Fibroblast of skin of right quadriceps (primary cell): ENCODE measurements at regions not wholly inside any gene's neighbourhood (a gene's known extent, or its start where the extent isn't known, plus 50 kb on each side); places are given as distances from the start of the nearest gene placed in this dataset.
A peak's percentile ranks its signal among the peaks of the same experiment; 100 is the strongest.

ENCODE experiments used
- DNase-seq: peaks from one replicate; pipeline ENCODE4 v3.0.0-alpha.2; 2013

GRCh38 chr9:88077071-88077617 is 61.1 kb downstream of the SPATA31C2 start:
- no peak for DNase-seq

GRCh38 chr9:88076286-88077070 is 61.8 kb downstream of the SPATA31C2 start:
- peak; percentile 74 for DNase-seq

GRCh38 chr9:88075966-88076285 is 62.3 kb downstream of the SPATA31C2 start:
- DNase-seq: no peak

GRCh38 chr9:88075506-88075905 is 62.8 kb downstream of the SPATA31C2 start:
- no peak for DNase-seq

DNA sequence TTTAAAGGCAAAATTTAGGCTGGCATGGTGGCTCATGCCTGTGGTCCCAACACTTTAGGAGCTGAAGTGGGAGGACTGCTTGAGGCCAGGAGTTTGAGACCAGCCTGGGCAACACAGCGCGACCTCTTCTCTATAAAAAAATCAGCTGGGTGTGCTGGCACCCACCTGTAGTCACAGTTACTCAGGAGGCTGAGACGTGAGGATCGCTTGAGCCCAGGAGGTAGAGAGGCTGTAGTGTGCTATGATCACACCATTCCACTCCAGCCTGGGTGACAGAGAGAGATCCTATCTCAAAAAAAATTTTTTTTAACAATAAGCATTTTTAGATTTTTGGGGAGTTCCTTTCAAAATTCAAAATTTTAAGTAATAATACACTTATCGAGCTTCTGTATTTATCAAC is 63.3 kb downstream of the SPATA31C2 start:
- DNase-seq: no peak

GRCh38 chr9:88072831-88073375 is 65.4 kb downstream of the SPATA31C2 start:
- no peak for DNase-seq

- no peak for DNase-seq
Observed at GRCh38 chr9:88071331-88071730, 66.9 kb downstream of the SPATA31C2 start.

GRCh38 chr9:88065619-88066018 is 72.7 kb downstream of the SPATA31C2 start:
- no peak for DNase-seq

- DNase-seq: no peak
Observed at GRCh38 chr9:88064554-88064953, 73.7 kb downstream of the SPATA31C2 start.

GRCh38 chr9:88060746-88061145 is 77.5 kb downstream of the SPATA31C2 start:
- DNase-seq: no peak

- no peak for DNase-seq
Observed at GRCh38 chr9:88059469-88059868, 78.8 kb downstream of the SPATA31C2 start.

DNA sequence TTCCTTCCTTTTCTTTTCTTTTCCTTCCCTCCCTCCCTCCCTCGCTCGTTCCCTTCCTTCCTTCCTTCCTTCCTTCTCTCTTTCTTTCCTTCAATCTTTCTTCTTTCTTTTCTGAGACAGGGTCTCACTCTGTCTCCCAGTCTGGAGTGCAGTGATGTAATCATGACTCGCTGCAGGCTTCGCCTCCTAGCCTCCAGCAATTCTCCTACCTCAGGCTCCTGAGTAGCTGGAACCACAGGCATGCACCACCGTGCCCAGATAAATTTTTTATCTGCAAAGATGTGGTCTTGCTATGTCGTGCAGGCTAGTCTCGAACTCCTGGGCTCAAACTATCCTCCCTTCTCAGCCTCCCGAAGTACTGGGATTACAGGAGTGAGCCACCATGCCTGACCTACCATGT is 81.4 kb downstream of the SPATA31C2 start:
- DNase-seq: peak; percentile 68

DNA sequence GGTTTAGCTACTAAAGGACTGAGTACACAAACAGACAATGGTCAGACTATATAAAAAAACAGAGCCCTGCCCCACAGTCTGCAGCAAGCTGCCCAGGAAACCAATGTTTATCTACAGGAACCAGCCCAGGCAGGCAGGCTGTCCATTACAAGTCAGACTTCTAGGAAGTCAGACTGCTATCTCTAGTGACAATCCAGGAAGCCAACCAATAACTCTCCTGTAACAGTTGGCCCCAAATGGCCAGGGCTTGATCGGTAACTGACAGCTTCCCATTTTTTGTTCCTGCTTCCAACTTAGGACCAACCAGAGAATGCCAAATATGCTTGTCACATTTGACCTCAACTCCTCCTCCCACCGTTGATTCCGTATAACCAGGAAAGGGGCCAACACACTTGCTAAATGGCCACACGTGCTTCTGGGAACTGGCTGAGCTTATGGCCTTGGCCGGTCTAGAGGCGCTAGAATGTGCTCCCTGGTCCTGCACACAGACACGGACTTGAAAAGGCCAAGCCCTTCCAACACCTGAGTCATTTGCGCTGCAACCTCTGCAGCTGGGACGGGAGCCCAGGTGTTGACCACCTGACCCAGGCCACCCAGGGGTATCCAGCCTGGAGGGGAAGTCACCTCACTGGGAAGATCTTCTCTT is 79.6 kb upstream of the CDK20 start:
- no peak for DNase-seq

DNA sequence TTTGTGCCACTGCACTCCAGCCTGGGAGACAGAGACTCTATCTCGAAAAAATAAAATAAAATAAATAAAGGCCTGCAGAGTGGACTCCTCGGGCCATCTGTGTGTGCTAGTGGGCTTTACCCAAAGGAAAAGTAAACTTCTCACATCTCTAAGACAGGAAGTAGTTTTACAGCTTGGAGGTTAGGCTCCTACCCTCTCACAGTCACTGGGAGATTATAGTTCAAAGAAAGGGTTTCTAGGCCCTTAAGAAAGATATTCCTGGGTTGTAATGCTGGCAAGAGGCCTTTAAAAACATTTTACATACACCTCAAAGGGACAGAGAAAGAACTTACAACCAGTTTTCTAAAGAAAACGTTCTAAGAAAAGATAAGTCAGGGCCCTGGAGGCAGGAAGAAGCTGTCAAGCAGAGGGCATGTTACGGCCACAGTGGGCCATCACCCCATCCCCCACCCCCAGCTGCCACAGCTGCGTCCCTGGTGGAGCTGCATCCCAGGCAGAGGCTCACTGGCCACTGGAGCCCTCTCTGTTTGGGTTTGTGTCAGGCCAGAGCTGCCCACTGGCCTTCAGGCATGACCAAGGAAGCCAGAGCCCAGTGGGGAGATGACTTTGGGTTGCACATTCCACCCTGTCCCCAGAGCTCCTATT is 78.1 kb upstream of the CDK20 start:
- no peak for DNase-seq

GRCh38 chr9:88051138-88051537 is 76.8 kb upstream of the CDK20 start:
- no peak for DNase-seq

DNA sequence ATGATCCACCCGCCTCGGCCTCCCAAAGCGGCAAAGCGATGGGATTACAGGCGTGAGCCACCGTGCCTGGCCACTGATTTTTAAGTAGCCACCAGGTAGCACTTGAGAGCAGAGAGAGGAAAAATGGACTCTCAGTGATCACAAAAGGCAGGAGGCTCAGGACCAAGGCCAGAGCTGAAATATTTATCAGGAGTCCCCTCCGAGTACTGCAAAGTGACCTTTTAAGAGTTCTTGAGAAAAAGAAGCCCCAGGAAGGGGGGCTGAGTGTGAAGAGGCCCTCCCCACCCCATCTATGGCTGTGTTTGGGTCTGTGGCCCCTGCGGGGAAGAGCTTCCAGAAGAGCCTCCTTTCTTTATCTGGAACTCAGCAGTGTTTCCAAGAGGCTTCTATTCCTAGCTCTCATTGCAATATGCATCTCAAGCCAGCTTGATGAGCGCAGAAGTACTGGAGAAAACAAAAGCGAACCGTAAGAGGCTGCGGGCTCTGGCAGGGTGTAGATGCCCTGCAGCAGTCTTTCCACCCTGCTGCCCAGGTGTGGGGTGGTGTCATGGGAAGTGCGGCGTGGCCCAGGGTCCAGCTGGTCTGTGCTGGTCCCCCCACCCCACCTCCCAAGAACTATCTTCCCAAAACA is 75.5 kb upstream of the CDK20 start:
- no peak for DNase-seq

DNA sequence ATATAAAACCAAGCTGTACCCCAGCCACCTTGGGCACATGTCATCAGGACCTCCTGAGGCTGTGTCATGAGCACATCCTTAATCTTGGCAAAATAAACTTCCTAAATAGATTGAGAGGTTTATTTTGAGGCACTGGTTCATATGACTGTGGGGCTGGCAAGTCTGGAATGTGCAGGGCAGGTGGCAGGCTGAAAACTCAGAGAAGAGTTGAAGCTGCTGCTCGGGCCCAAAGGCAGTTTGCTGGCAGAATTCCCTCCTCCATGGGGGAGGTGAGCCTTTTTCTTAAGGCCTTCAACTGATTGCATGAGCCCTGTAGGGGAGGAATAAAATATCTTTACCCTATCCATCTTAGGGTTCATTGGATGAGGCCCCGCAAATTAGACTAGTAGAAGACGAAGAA is 72.2 kb upstream of the CDK20 start:
- DNase-seq: no peak

DNA sequence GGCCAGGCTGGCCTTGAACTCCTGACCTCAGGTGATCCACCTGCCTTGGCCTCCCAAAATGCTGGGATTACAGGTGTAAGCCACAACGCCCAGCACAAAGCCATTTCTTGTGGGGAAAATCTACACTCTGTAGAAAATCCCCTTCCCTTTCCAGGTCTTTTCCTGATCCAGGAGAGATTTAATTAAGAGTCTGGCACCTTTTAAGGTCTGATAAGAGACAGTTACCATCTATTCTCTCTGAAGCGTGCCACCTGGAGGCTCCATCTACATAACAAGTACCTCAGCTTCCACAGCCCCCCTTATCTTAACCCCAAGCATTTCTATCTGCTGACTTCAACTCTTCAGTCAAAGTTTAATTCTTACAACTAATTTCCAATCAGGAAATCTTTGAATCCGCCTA is 71.4 kb upstream of the CDK20 start:
- no peak for DNase-seq

- no peak for DNase-seq
Observed at GRCh38 chr9:88044200-88044599, 69.9 kb upstream of the CDK20 start.

DNA sequence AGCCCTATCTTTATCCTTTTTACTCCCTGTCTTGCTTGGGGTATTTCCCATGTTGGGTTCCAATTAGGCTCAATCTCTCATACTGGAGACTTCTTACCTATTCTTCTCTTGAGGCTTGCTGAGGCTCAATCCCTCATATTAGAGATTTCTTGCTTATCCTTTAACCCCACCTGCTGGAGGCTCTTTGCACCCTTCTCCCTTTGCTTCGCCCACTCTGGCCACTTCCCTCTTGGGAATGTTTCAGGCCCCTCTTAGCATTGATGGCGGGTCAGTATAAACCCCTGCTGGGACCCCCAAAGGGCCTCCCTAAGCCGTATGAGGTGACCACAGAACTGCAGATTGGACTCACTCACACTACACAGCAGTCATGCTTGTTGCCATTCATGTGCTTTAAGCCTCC is 69.3 kb upstream of the CDK20 start:
- DNase-seq: no peak

DNA sequence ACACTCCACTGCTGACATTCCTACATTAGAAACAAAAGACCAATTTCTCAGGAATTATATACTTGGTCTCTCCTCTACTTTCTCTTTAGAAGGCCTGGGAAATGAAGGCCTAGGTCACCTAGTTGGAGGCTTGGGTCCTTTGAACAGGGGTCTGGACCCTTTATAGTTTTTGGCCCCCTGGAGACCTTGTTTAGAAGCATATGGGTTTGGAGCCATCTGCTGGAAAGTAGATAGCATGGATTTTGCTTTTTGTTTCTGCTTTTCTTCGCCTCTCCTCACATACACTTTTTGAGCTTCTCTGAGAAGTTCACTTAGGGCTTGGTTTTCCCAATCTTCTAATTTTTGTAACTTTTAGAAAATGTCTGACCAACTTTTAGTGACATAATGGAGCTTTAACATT is 67.1 kb upstream of the CDK20 start:
- DNase-seq: no peak

- no peak for DNase-seq
Observed at GRCh38 chr9:88037285-88037845, 63.0 kb upstream of the CDK20 start.

DNA sequence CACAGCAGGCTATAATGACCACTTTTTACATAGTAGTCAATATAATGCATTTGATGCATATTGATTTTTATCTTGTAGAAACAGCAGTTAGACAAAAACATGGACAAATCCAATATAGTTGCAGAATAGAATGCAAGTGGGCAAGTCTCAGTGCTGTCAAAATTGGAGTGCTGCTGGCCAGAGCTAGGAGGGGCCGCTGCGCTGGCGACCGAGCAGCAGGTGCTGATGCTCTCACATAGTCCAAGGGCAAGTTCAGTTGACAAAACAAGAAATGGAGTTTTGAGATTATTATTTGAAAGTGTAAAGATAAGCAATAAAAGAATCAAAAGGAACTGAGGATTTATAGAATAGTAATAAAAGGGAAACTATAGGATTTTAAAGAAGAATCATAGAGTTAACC is 60.6 kb upstream of the CDK20 start:
- no peak for DNase-seq
